Activated CD4-positive, alpha-beta T cell treated with anti-CD3 and anti-CD28 coated beads, Interleukin-2, amount 10 ng/mL, durations not matched to agents 24 days and 14 days (primary cell): ENCODE measurements at regions not wholly inside any gene's neighbourhood (a gene's known extent, or its start where the extent isn't known, plus 50 kb on each side); places are given as distances from the start of the nearest gene placed in this dataset.
"Not testable (repeated sequence)": the region's sequence is repeated elsewhere in the genome, so short reads cannot be mapped to it uniquely, and the experiment has no call there.

Experiments used
- DNase-seq: peaks from one replicate; pipeline ENCODE4 v3.0.0; 2022
- H3K27ac Mint-ChIP-seq: one replicate; pipeline ENCODE4 v1.8.0; 2022; ENCODE audit warnings: mild to moderate bottlenecking, mixed read lengths
- H3K27me3 Mint-ChIP-seq: one replicate; pipeline ENCODE4 v1.8.0; 2022; ENCODE audit warnings: mixed read lengths
- H3K36me3 Mint-ChIP-seq: one replicate; pipeline ENCODE4 v1.8.0; 2022; ENCODE audit warnings: low read depth, mild to moderate bottlenecking, mixed read lengths
- H3K4me1 Mint-ChIP-seq: one replicate; pipeline ENCODE4 v1.8.0; 2021; ENCODE audit warnings: mixed read lengths
- H3K4me3 Mint-ChIP-seq: one replicate; pipeline ENCODE4 v1.8.0; 2022; ENCODE audit warnings: mild to moderate bottlenecking, moderate library complexity, mixed read lengths
- H3K9me3 Mint-ChIP-seq: one replicate; pipeline ENCODE4 v1.8.0; 2021; ENCODE audit warnings: mixed read lengths
- intact Hi-C: fragments of 100-400 bp; cut with micrococcal nuclease; formaldehyde crosslinking; loops from one replicate; pipeline ENCODE4 v1.15.1; 2023

GRCh38 chr13:109702030-109702597 lies 84.3 kb downstream of the IRS2 start:
- H3K4me3 Mint-ChIP-seq, intact Hi-C loops, H3K4me1 Mint-ChIP-seq, H3K36me3 Mint-ChIP-seq, H3K27ac Mint-ChIP-seq, H3K9me3 Mint-ChIP-seq: not testable (repeated sequence)
- peaks cover 30% of the 10 kb centered on the region for H3K27me3 Mint-ChIP-seq
- peak; percentile 41 for DNase-seq

DNA sequence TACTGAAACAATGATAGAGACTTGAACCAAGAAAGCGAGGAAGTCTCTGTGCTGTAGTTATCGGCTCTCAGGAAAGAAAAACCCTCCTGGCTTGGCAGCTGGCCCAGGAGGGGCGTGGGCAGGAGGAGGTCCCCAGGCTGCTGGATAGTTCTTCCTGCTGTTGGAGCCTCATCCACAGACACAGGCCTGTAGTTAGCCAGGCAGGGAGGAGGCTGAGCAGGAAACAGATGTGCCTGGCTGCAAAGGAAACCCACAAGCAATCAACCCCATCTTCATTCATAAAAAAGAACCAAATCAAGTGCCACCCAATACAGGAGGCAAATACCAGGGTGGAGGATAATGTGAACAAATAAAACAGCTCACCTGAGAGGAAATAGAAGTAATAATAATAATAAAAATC lies 86.2 kb downstream of the IRS2 start:
- Mint-ChIP-seq H3K27me3 (peaks cover 36% of the 10 kb centered on the region), H3K4me3 (no peak overlapping the region), H3K36me3 (no peaks in the 10 kb centered on the region), H3K4me1 (peaks cover 2% of the 10 kb centered on the region), H3K9me3 (no peaks in the 10 kb centered on the region), H3K27ac (no peak overlapping the region)
- DNase-seq, result peak; percentile 44
- intact Hi-C loops, result no loop called here

DNA sequence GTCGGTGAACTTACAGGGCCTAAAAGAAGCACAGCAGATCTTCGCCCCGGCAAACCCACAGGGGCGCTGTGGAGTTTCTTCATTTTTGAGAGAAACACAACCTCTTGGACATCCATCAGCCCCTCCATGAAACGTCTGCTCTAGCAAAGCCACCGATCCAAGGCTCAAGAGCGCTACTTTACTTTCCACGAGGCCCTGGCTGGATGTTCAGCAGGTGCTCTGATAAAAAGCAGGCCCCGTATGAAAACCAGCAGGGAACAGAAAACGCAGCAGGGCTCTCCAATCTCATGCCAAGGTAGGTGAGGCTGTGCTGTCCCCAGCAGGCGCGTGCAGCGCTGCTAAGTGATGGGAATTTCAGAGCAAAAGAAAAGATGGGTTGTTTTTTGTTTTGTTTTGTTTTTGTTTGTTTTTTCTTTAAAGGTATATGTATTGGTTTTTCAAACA lies 86.7 kb downstream of the IRS2 start:
- DNase-seq, result peak; percentile 32
- Mint-ChIP-seq H3K27me3 (peaks cover 32% of the 10 kb centered on the region), H3K9me3 (no peaks in the 10 kb centered on the region), H3K36me3 (no peaks in the 10 kb centered on the region), H3K4me1 (no peaks in the 10 kb centered on the region), H3K4me3 (no peak overlapping the region), H3K27ac (no peak overlapping the region)
- intact Hi-C loops, result no loop called here

DNA sequence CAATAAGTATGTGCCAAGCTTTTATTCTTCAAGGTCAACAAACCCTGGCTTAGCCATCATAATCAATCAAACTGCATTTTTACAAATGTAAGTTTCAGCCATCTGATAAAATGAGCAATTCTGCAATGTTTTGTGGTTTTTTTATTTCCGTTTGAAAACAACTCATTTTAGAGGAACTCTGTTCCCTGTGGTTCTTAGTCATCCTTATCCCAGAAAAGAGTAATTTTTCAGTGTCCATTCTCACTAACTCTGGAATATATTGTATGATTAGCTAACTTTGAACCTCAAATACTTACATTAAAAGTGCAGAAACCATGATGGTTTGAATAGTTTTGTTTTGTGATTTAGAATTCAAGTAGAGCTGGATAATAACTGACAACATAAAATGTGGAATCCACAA lies 87.6 kb downstream of the IRS2 start:
- DNase-seq, result no peak
- Mint-ChIP-seq H3K9me3 (no peaks in the 10 kb centered on the region), H3K27me3 (peaks cover 23% of the 10 kb centered on the region), H3K27ac (no peak overlapping the region), H3K36me3 (no peaks in the 10 kb centered on the region), H3K4me1 (no peaks in the 10 kb centered on the region), H3K4me3 (no peak overlapping the region)
- intact Hi-C loops, result no loop called here

DNA sequence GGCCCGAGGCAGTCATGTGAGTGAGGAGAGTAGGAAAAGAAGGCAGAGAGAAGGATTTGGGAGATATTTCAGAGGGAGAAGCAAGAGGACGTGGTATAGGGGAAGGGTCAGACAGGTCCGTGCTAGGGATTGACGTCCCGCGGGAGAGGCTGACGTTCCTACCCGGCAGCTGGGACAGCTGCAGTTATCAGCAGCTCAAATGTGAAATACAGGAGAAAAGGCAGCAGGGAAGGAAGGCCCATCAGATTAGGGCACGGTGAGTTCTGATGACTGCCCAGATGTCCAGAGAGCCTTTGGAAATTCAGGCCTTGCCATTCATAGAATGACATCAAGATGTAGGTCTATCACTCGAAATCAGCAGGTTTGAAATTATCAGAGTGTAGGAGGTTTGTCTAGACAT lies 88.4 kb downstream of the IRS2 start:
- H3K9me3 Mint-ChIP-seq, result no peaks in the 10 kb centered on the region
- DNase-seq, result peak; percentile 22
- intact Hi-C loops, result no loop called here
- H3K27ac Mint-ChIP-seq, result no peak overlapping the region
- no peak overlapping the region for H3K4me3 Mint-ChIP-seq
- no peaks in the 10 kb centered on the region for H3K4me1 Mint-ChIP-seq
- no peaks in the 10 kb centered on the region for H3K36me3 Mint-ChIP-seq
- H3K27me3 Mint-ChIP-seq, result peaks cover 19% of the 10 kb centered on the region

DNA sequence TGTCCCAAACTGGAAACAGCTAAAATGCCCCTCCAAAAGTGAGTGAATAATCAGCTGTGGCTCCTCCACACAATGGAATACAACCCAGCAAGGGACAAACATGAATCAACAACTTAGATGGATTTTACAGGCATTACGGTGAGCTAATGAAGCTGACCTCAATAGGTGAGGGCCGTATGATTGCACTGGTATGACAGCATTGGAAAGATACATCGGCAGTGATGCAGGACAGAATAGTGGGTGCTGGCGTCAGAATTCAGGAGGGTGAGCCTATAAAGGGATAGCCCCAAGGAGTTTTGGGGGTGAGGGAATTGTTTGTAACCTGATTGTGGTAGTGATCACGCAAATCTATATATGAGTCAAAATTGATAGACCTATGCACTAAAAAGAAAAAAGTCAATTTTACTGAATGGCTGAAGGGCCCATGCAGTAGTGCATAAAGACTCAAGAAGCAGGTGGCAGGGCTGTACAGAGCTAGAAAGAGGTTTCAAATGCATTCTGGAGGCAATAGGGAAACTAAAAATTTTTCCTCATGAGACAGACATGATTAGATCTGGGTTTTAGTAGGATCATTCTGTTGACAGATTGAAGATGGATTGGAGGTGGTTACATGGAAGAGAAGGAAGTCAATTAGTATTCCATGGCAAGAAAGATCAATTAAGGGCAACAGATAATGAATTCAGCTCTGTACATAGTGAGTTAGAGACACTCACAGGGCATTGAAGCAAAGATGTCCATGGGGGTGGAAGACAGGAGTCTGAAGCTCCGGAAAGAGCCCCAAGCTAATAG lies 90.8 kb downstream of the IRS2 start:
- intact Hi-C loops, result no loop called here
- no peak for DNase-seq
- no peaks in the 10 kb centered on the region for H3K36me3 Mint-ChIP-seq
- H3K27me3 Mint-ChIP-seq, result peaks cover 12% of the 10 kb centered on the region
- H3K4me3 Mint-ChIP-seq, result no peak overlapping the region
- H3K9me3 Mint-ChIP-seq, result no peaks in the 10 kb centered on the region
- no peaks in the 10 kb centered on the region for H3K4me1 Mint-ChIP-seq
- H3K27ac Mint-ChIP-seq, result no peak overlapping the region

- H3K27me3 Mint-ChIP-seq, result peaks cover 9% of the 10 kb centered on the region
- no peak overlapping the region for H3K27ac Mint-ChIP-seq
- DNase-seq, result no peak
- H3K4me3 Mint-ChIP-seq, result no peak overlapping the region
- H3K9me3 Mint-ChIP-seq, result no peaks in the 10 kb centered on the region
- no peaks in the 10 kb centered on the region for H3K36me3 Mint-ChIP-seq
- intact Hi-C loops, result loop anchor here (5.0 kb wide), 2 partner anchors 82 to 97 kb away; no protein-coding TSS in a partner anchor
- H3K4me1 Mint-ChIP-seq, result no peaks in the 10 kb centered on the region
Observed at GRCh38 chr13:109694972-109695371, 91.4 kb downstream of the IRS2 start.

GRCh38 chr13:109693213-109693612 lies 93.2 kb downstream of the IRS2 start:
- H3K27me3 Mint-ChIP-seq, result peaks cover 9% of the 10 kb centered on the region
- no peaks in the 10 kb centered on the region for H3K36me3 Mint-ChIP-seq
- H3K4me3 Mint-ChIP-seq, result no peak overlapping the region
- no peak for DNase-seq
- no peak overlapping the region for H3K27ac Mint-ChIP-seq
- intact Hi-C loops, result loop anchor here (5.0 kb wide), 2 partner anchors 84 to 99 kb away; no protein-coding TSS in a partner anchor
- H3K4me1 Mint-ChIP-seq, result no peaks in the 10 kb centered on the region
- H3K9me3 Mint-ChIP-seq, result no peaks in the 10 kb centered on the region

DNA sequence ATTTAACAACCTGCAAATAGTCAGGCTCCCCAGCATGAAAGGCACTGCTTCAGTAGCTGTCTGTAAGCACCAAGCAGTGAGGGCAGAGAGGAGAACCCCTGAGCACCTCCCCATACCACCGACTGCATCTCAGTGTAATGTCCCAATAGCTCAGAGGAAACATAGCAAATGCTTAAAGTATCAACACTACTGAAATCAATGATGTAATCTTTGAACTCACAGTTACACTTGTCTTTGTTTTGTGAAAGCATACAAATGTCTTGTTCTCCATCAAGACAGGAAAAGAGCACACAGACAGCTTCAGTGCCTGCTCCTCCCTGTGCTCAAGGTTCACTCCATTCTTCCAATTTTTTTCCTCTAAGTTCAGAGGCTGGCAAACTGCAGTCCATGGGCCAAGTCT lies 94.7 kb downstream of the IRS2 start:
- no peaks in the 10 kb centered on the region for H3K4me1 Mint-ChIP-seq
- no peak overlapping the region for H3K4me3 Mint-ChIP-seq
- H3K9me3 Mint-ChIP-seq, result no peaks in the 10 kb centered on the region
- intact Hi-C loops, result loop anchor here (5.0 kb wide), 2 partner anchors 86 to 101 kb away; no protein-coding TSS in a partner anchor
- no peaks in the 10 kb centered on the region for H3K36me3 Mint-ChIP-seq
- no peak for DNase-seq
- no peak overlapping the region for H3K27ac Mint-ChIP-seq
- peaks cover 7% of the 10 kb centered on the region for H3K27me3 Mint-ChIP-seq

- DNase-seq, result no peak
- Mint-ChIP-seq H3K36me3 (no peaks in the 10 kb centered on the region), H3K27ac (no peak overlapping the region), H3K4me3 (no peak overlapping the region), H3K9me3 (no peaks in the 10 kb centered on the region), H3K4me1 (no peaks in the 10 kb centered on the region), H3K27me3 (peaks cover 5% of the 10 kb centered on the region)
- intact Hi-C loops, result no loop called here
Observed at GRCh38 chr13:109687559-109688448, 98.6 kb downstream of the IRS2 start.

DNA sequence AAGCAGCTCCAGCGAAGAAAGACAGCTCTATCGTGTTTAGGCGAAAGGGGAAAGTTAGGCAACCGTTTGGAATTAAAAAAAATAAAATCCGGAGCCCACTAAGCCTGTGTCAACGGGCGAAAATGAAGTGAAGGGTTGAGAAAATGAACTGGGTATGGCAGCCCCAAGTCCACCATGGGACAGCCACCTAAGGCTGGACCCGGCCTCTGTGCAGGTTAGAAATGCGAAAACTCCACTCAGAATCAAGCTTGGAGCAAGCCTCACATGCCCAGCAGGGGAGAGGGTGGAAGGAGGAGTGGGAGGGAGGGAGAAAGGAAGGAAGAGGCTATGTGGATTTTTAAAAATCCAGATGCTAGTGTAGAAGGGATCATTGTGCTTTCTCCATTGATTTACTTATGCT lies 101.2 kb downstream of the IRS2 start:
- DNase-seq, result no peak
- peaks cover 5% of the 10 kb centered on the region for H3K27me3 Mint-ChIP-seq
- no peaks in the 10 kb centered on the region for H3K9me3 Mint-ChIP-seq
- intact Hi-C loops, result no loop called here
- H3K4me1 Mint-ChIP-seq, result no peaks in the 10 kb centered on the region
- no peaks in the 10 kb centered on the region for H3K36me3 Mint-ChIP-seq
- H3K27ac Mint-ChIP-seq, result no peak overlapping the region
- no peak overlapping the region for H3K4me3 Mint-ChIP-seq

DNA sequence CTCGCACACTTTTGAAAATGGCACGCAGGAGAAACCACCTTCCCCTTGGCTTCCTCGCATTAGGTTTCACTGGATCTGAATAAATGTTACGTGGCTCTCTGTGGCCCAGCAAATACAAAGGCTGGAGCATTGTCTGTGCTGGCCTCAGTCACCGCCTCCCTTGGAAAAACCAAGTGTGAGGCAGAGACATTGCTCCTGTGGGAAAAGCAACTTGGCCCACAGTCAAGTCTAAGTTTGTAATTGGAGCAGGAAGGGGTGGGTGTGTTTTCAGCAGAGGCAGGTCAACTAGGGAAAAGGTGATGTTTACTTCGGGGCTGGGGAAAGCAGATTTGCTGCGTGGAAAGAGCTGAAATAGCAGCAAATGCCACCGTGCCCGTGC lies 101.6 kb downstream of the IRS2 start:
- H3K36me3 Mint-ChIP-seq, result no peaks in the 10 kb centered on the region
- H3K4me3 Mint-ChIP-seq, result no peak overlapping the region
- no peak overlapping the region for H3K27ac Mint-ChIP-seq
- H3K27me3 Mint-ChIP-seq, result peaks cover 5% of the 10 kb centered on the region
- DNase-seq, result no peak
- intact Hi-C loops, result no loop called here
- H3K4me1 Mint-ChIP-seq, result no peaks in the 10 kb centered on the region
- H3K9me3 Mint-ChIP-seq, result no peaks in the 10 kb centered on the region

DNA sequence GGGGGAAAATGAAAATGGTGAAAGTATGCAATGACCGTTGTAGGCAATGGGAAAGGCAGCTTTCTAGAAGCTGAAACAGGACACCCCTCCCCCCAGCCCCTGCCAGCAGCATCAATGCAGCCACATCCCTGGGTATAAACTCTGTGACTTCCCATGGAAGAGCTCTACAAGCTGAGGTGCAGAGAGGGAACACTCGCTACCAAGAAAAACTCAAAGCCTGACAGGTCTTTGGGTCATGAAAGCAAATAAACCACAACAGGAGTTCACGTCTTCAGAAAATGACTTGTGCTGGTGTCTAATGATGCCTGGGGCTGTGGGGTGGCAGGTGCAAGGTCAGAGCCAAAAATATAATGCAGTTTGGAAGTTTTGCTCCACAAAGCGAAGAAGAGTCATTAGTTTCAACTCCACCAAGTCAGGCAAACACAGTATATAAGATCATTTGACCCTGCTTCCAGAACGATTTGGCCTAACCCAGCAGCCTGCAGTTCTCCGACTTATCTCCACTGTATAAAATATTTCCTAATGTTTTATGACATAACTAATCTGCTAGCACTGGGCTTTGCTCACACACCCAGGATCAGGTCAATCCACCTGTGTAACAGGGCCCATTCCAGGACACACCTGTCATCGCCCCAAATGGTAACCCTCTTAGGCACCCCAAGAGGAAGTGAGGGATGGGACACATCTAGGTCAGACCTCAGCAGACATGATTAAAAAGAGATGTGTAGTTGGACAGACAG lies 102.1 kb downstream of the IRS2 start:
- no peaks in the 10 kb centered on the region for H3K4me1 Mint-ChIP-seq
- H3K4me3 Mint-ChIP-seq, result no peak overlapping the region

More for the DNA sequence above, 102.1 kb downstream of the IRS2 start:
- Mint-ChIP-seq H3K27ac (no peak overlapping the region), H3K9me3 (no peaks in the 10 kb centered on the region), H3K36me3 (no peaks in the 10 kb centered on the region), H3K27me3 (peaks cover 5% of the 10 kb centered on the region)
- intact Hi-C loops, result no loop called here
- DNase-seq, result peak; percentile 3
